NCI-H345 treated with DMSO at 0.1 percent for 48 hours (cell line): ENCODE measurements at regions not wholly inside any gene's neighbourhood (a gene's known extent, or its start where the extent isn't known, plus 50 kb on each side); places are given as distances from the start of the nearest gene placed in this dataset.

ENCODE experiments used
- DNase-seq: peaks from one replicate; lab custom pipeline; 2025; ENCODE audit not compliant: unreplicated experiment; lab: John Stamatoyannopoulos, UW

- DNase-seq: no peak
These were observed 167.6 kb downstream of the RND3 start for GRCh38 chr2:150319658-150320555.

GRCh38 chr2:150319085-150319484 lies 168.4 kb downstream of the RND3 start:
- DNase-seq: no peak

GRCh38 chr2:150312271-150312670 lies 175.2 kb downstream of the RND3 start:
- DNase-seq: no peak

- no peak for DNase-seq
These were observed 178.0 kb downstream of the RND3 start for GRCh38 chr2:150309311-150310080.

- DNase-seq: no peak
These were observed 180.2 kb downstream of the RND3 start for GRCh38 chr2:150307258-150307657.

GRCh38 chr2:150303281-150303680 lies 184.2 kb downstream of the RND3 start:
- no peak for DNase-seq

GRCh38 chr2:150298571-150299305 lies 188.7 kb downstream of the RND3 start:
- no peak for DNase-seq

- no peak for DNase-seq
These were observed 190.5 kb downstream of the RND3 start for GRCh38 chr2:150296770-150297546.

GRCh38 chr2:150295544-150295943 lies 191.9 kb downstream of the RND3 start:
- no peak for DNase-seq

- DNase-seq: no peak
These were observed 193.7 kb downstream of the RND3 start for GRCh38 chr2:150293771-150294170.

- DNase-seq: no peak
These were observed 194.7 kb downstream of the RND3 start for GRCh38 chr2:150292807-150293206.

- no peak for DNase-seq
These were observed 195.3 kb downstream of the RND3 start for GRCh38 chr2:150292192-150292591.

- DNase-seq: no peak
These were observed 200.6 kb downstream of the RND3 start for GRCh38 chr2:150286730-150287362.

GRCh38 chr2:150284116-150284515 lies 203.4 kb downstream of the RND3 start:
- no peak for DNase-seq

- no peak for DNase-seq
These were observed 204.6 kb downstream of the RND3 start for GRCh38 chr2:150282771-150283371.

- no peak for DNase-seq
These were observed 205.1 kb downstream of the RND3 start for GRCh38 chr2:150282357-150282756.

GRCh38 chr2:150280231-150280630 lies 207.2 kb downstream of the RND3 start:
- no peak for DNase-seq

GRCh38 chr2:150279686-150280085 lies 207.8 kb downstream of the RND3 start:
- no peak for DNase-seq

- DNase-seq: no peak
These were observed 210.7 kb downstream of the RND3 start for GRCh38 chr2:150276737-150277136.

- no peak for DNase-seq
These were observed 213.4 kb downstream of the RND3 start for GRCh38 chr2:150274108-150274507.
